SH-SY5Y (cell line): ENCODE measurements at regions not wholly inside any gene's neighbourhood (a gene's known extent, or its start where the extent isn't known, plus 50 kb on each side); places are given as distances from the start of the nearest gene placed in this dataset.

Experiments used
- GATA2 ChIP-seq: IDR thresholded peaks from 2 replicates; pipeline ENCODE4 v1.6.1; 2011; ENCODE audit warnings: mild to moderate bottlenecking, low read depth, low read length
- GATA3 ChIP-seq: IDR thresholded peaks from 2 replicates; pipeline ENCODE4 v1.6.1; 2011; ENCODE audit warnings: low read depth, mild to moderate bottlenecking, low read length, moderate library complexity

DNA sequence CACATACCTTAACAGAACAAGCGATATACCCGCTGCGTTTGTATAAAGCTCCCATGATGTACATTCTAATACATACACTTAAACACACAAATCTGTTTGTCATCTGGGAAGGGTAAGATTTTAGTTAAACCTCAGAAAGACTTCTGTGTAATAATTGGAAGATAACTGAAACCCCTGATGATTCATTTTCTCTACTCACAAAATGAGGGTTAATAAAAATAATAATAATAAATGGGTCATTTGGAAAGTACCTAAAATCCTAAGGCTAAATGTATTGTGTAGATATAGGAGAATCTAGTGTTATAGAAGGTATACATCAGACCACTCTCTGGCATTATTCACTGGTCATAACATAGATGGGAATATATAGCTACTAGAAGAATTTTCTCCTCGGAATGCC is 64.7 kb upstream of the SOX9 start:
- TF ChIP-seq GATA3 (no peak), GATA2 (no peak)
